ENCODE measurements at regions not wholly inside any gene's neighbourhood (a gene's known extent, or its start where the extent isn't known, plus 50 kb on each side); places are given as distances from the start of the nearest gene placed in this dataset.
A peak's percentile ranks its signal among the peaks of the same experiment; 100 is the strongest.

- Histone ChIP-seq H3K4me3 (ENCODE audit: low read depth, low read length, poor library complexity, severe bottlenecking) (peak overlapping the region; percentile 51), H3K4me1 (ENCODE audit: insufficient read depth, low read length, poor library complexity, severe bottlenecking) (peaks cover 61% of the 10 kb centered on the region), H3K36me3 (ENCODE audit: insufficient read depth, low read length) (peaks cover 14% of the 10 kb centered on the region), H3K79me2 (ENCODE audit: insufficient read depth, low read depth, low read length) (no peaks in the 10 kb centered on the region), H2AFZ (ENCODE audit: low read length) (peak overlapping the region; percentile 92; the same call in 1 of the 2 replicates), H4K20me1 (ENCODE audit: insufficient read depth, low read length) (no peaks in the 10 kb centered on the region), H3K27ac (ENCODE audit: low read depth, low read length, poor library complexity, severe bottlenecking) (peak overlapping the region; percentile 84), H3K9me2 (ENCODE audit: insufficient read depth, low read length) (no peaks in the 10 kb centered on the region), H3K4me2 (ENCODE audit: low read length) (peak overlapping the region; percentile 57), H3K9me3 (ENCODE audit: low read length) (peaks cover 39% of the 10 kb centered on the region)
- peak; percentile 85 for DNase-seq (ENCODE audit: low spot score)
- BruUV-seq (replicated peaks) = no TSS peak
- intact Hi-C loops (cut with micrococcal nuclease; ENCODE audit: unreplicated experiment) = no loop called here
- ChIA-PET CTCF (ENCODE audit: unreplicated experiment) (no interaction called here), POLR2A (interaction anchor here (0.7 to 2.0 kb wide), 6 partner anchors 9 to 84 kb away, joined by 3 to 8 read pairs (median 6); partner anchors contain the start of gene METAP2)
- no peak for TF ChIP-seq EZH2phosphoT487 (IDR thresholded peaks at IDR 0.05; ENCODE audit: borderline replicate concordance, low read depth, low read length)
- no peak for TF ChIP-seq CTCF (conservative IDR thresholded peaks at IDR 0.05; ENCODE audit: low read length)
These were observed 83.8 kb upstream of the METAP2 start for GRCh38 chr12:95390192-95390591.

- H4K20me1 ChIP-seq (ENCODE audit: insufficient read depth, low read length) = no peaks in the 10 kb centered on the region
- TF ChIP-seq EZH2phosphoT487 (IDR thresholded peaks at IDR 0.05; ENCODE audit: borderline replicate concordance, low read depth, low read length) (no peak), CTCF (conservative IDR thresholded peaks at IDR 0.05; ENCODE audit: low read length) (no peak)
- H3K79me2 ChIP-seq (ENCODE audit: insufficient read depth, low read depth, low read length) = no peaks in the 10 kb centered on the region
- H3K4me3 ChIP-seq (ENCODE audit: low read depth, low read length, poor library complexity, severe bottlenecking) = peak overlapping the region; percentile 51
- H3K9me2 ChIP-seq (ENCODE audit: insufficient read depth, low read length) = no peaks in the 10 kb centered on the region
- peak overlapping the region; percentile 92 for H2AFZ ChIP-seq (ENCODE audit: low read length)
- H3K4me1 ChIP-seq (ENCODE audit: insufficient read depth, low read length, poor library complexity, severe bottlenecking) = peaks cover 54% of the 10 kb centered on the region
- peak overlapping the region; percentile 57 for H3K4me2 ChIP-seq (ENCODE audit: low read length)
- POLR2A ChIA-PET = interaction anchor here (0.6 to 2.0 kb wide), 8 partner anchors 18 to 166 kb away, joined by 3 to 8 read pairs (median 4); partner anchors contain the start of gene METAP2
- intact Hi-C loops (cut with micrococcal nuclease; ENCODE audit: unreplicated experiment) = no loop called here
- CTCF ChIA-PET (ENCODE audit: unreplicated experiment) = no interaction called here
- BruUV-seq (replicated peaks) = no TSS peak
- DNase-seq (ENCODE audit: low spot score) = peak; percentile 28
- peak overlapping the region; percentile 84 for H3K27ac ChIP-seq (ENCODE audit: low read depth, low read length, poor library complexity, severe bottlenecking)
- H3K9me3 ChIP-seq (ENCODE audit: low read length) = peaks cover 45% of the 10 kb centered on the region
- H3K36me3 ChIP-seq (ENCODE audit: insufficient read depth, low read length) = peaks cover 19% of the 10 kb centered on the region
These were observed 83.0 kb upstream of the METAP2 start for GRCh38 chr12:95390932-95391331.

GRCh38 chr12:95393191-95393790 is 80.7 kb upstream of the METAP2 start:
- no peak overlapping the region for H3K27ac ChIP-seq (ENCODE audit: low read depth, low read length, poor library complexity, severe bottlenecking)
- peaks cover 33% of the 10 kb centered on the region for H3K4me1 ChIP-seq (ENCODE audit: insufficient read depth, low read length, poor library complexity, severe bottlenecking)
- H3K79me2 ChIP-seq (ENCODE audit: insufficient read depth, low read depth, low read length) = no peaks in the 10 kb centered on the region
- H3K4me2 ChIP-seq (ENCODE audit: low read length) = no peak overlapping the region
- peak; percentile 72 for DNase-seq (ENCODE audit: low spot score)
- ChIA-PET CTCF (ENCODE audit: unreplicated experiment) (no interaction called here), POLR2A (interaction anchor here (0.9 to 1.9 kb wide), 3 partner anchors 12 to 81 kb away, joined by 3 to 9 read pairs (median 4); partner anchors contain the start of gene METAP2)
- no peak for TF ChIP-seq EZH2phosphoT487 (IDR thresholded peaks at IDR 0.05; ENCODE audit: borderline replicate concordance, low read depth, low read length)
- no peak for TF ChIP-seq CTCF (conservative IDR thresholded peaks at IDR 0.05; ENCODE audit: low read length)
- H2AFZ ChIP-seq (ENCODE audit: low read length) = no peak overlapping the region
- peaks cover 19% of the 10 kb centered on the region for H3K36me3 ChIP-seq (ENCODE audit: insufficient read depth, low read length)
- H3K4me3 ChIP-seq (ENCODE audit: low read depth, low read length, poor library complexity, severe bottlenecking) = no peak overlapping the region
- no peaks in the 10 kb centered on the region for H4K20me1 ChIP-seq (ENCODE audit: insufficient read depth, low read length)
- no TSS peak for BruUV-seq (replicated peaks)
- H3K9me2 ChIP-seq (ENCODE audit: insufficient read depth, low read length) = no peaks in the 10 kb centered on the region
- H3K9me3 ChIP-seq (ENCODE audit: low read length) = peaks cover 45% of the 10 kb centered on the region
- intact Hi-C loops (cut with micrococcal nuclease; ENCODE audit: unreplicated experiment) = no loop called here
